Trophoblast cell (in vitro differentiated cells and primary cell): ENCODE measurements at regions not wholly inside any gene's neighbourhood (a gene's known extent, or its start where the extent isn't known, plus 50 kb on each side); places are given as distances from the start of the nearest gene placed in this dataset.

ENCODE experiments used
- DNase-seq, 2 donors: peaks; one replicate each; pipeline ENCODE4 v3.0.0-alpha.2; 2016
- H2AFZ ChIP-seq: 2 replicates; pipeline ENCODE4 v1.6.1; 2013; ENCODE audit warnings: low read length, moderate library complexity, mild to moderate bottlenecking; ENCODE audit not compliant: insufficient read depth, poor library complexity
- H2AK5ac ChIP-seq: 2 replicates; pipeline ENCODE4 v1.6.1; 2013; ENCODE audit warnings: mild to moderate bottlenecking, low read length
- H2BK120ac ChIP-seq: 2 replicates; pipeline ENCODE4 v1.6.1; 2013; ENCODE audit warnings: low read length, mild to moderate bottlenecking, moderate library complexity; ENCODE audit not compliant: insufficient read depth, poor library complexity
- H2BK12ac ChIP-seq: 2 replicates; pipeline ENCODE4 v1.6.1; 2013; ENCODE audit warnings: mild to moderate bottlenecking, low read length, moderate library complexity
- H2BK5ac ChIP-seq: 2 replicates; pipeline ENCODE4 v1.6.1; 2013; ENCODE audit warnings: low read length, low read depth, moderate library complexity, mild to moderate bottlenecking; ENCODE audit not compliant: poor library complexity
- H3K14ac ChIP-seq: 2 replicates; pipeline ENCODE4 v1.6.1; 2013; ENCODE audit warnings: mild to moderate bottlenecking, low read length
- H3K18ac ChIP-seq: 2 replicates; pipeline ENCODE4 v1.6.1; 2013; ENCODE audit warnings: mild to moderate bottlenecking, low read length
- H3K23ac ChIP-seq: 2 replicates; pipeline ENCODE4 v1.6.1; 2013; ENCODE audit warnings: low read length
- H3K27ac ChIP-seq: 2 replicates; pipeline ENCODE4 v1.5.1; 2013; ENCODE audit warnings: low read depth, mild to moderate bottlenecking, inconsistent platforms, low read length, moderate library complexity
- H3K27me3 ChIP-seq: 2 replicates; pipeline ENCODE4 v1.6.1; 2013; ENCODE audit warnings: inconsistent platforms, mild to moderate bottlenecking, low read length, moderate library complexity; ENCODE audit not compliant: insufficient read depth
- H3K36me3 ChIP-seq, 2 experiments: 1 replicate in 1 of 2; 2 replicates in 1 of 2; pipeline ENCODE4 v1.6.1; 2013; ENCODE audit warnings: low read length in 2 of 2, mild to moderate bottlenecking in 2 of 2, moderate library complexity in 1 of 2; ENCODE audit not compliant: insufficient read depth in 2 of 2, control insufficient read depth in 1 of 2
- H3K4ac ChIP-seq: 2 replicates; pipeline ENCODE4 v1.6.1; 2013; ENCODE audit warnings: low read depth, mild to moderate bottlenecking, low read length, moderate library complexity
- H3K4me1 ChIP-seq, 2 experiments: 1 replicate in 1 of 2; 2 replicates in 1 of 2; pipeline ENCODE4 v1.6.1; 2013; ENCODE audit warnings: low read length in 2 of 2, mild to moderate bottlenecking in 2 of 2, moderate library complexity in 1 of 2; ENCODE audit not compliant: insufficient read depth in 2 of 2, control insufficient read depth in 1 of 2
- H3K4me2 ChIP-seq: 2 replicates; pipeline ENCODE4 v1.6.1; 2013; ENCODE audit warnings: inconsistent platforms, mild to moderate bottlenecking, low read length, moderate library complexity
- H3K4me3 ChIP-seq: 2 replicates; pipeline ENCODE4 v1.5.1; 2013; ENCODE audit warnings: mild to moderate bottlenecking, low read depth, low read length, inconsistent platforms
- H3K79me1 ChIP-seq: one replicate; pipeline ENCODE4 v1.6.1; 2013; ENCODE audit warnings: low read length
- H3K79me2 ChIP-seq: 2 replicates; pipeline ENCODE4 v1.6.1; 2013; ENCODE audit warnings: low read length, mild to moderate bottlenecking; ENCODE audit not compliant: control insufficient read depth, insufficient read depth, poor library complexity
- H3K9ac ChIP-seq: 2 replicates; pipeline ENCODE4 v1.6.1; 2013; ENCODE audit warnings: mild to moderate bottlenecking, low read length
- H3K9me3 ChIP-seq: 2 replicates; pipeline ENCODE4 v1.6.1; 2013; ENCODE audit warnings: low read depth, mild to moderate bottlenecking, control low read depth, inconsistent platforms, low read length; ENCODE audit not compliant: insufficient read depth
- H4K12ac ChIP-seq: 2 replicates; pipeline ENCODE4 v1.6.1; 2013; ENCODE audit warnings: low read depth, mild to moderate bottlenecking, low read length, moderate library complexity
- H4K8ac ChIP-seq: 2 replicates; pipeline ENCODE4 v1.6.1; 2013; ENCODE audit warnings: low read depth, mild to moderate bottlenecking, low read length, moderate library complexity
- H4K91ac ChIP-seq: one replicate; pipeline ENCODE4 v1.6.1; 2013; ENCODE audit warnings: low read depth, mild to moderate bottlenecking, low read length, moderate library complexity
- WGBS: extraction: QIAGEN DNeasy Blood & Tissue Kit; methylation state at CpG from one replicate; pipeline ENCODE4 v1.1.7; 2013; ENCODE audit warnings: missing lambda C conversion rate; ENCODE audit not compliant: insufficient read length, insufficient coverage; ENCODE audit errors: extremely low coverage; 5-methylcytosine and 5-hydroxymethylcytosine counted together

- H3K9me3 ChIP-seq: no peaks in the 10 kb centered on the region
- no peak overlapping the region for H4K12ac ChIP-seq
- no peaks in the 10 kb centered on the region for H3K27me3 ChIP-seq
- H3K4me2 ChIP-seq: no peak overlapping the region
- no peak overlapping the region for H3K9ac ChIP-seq
- H3K27ac ChIP-seq: no peak overlapping the region
- H3K18ac ChIP-seq: no peak overlapping the region
- no peak overlapping the region for H3K4ac ChIP-seq
- no peak overlapping the region for H4K91ac ChIP-seq
- H3K79me1 ChIP-seq: no peaks in the 10 kb centered on the region
- no peak overlapping the region for H3K23ac ChIP-seq
- no peak overlapping the region for H3K4me3 ChIP-seq
- peaks cover 0 to 2% of the 10 kb centered on the region in 2 experiments for H3K4me1 ChIP-seq
- H2AFZ ChIP-seq: no peak overlapping the region
- H4K8ac ChIP-seq: no peak overlapping the region
- DNase-seq: peak; percentile 49 to 53
- no peaks in the 10 kb centered on the region for H3K79me2 ChIP-seq
- no peak overlapping the region for H2BK5ac ChIP-seq
- no peak overlapping the region for H2BK120ac ChIP-seq
- no peak overlapping the region for H2BK12ac ChIP-seq
- no peak overlapping the region for H2AK5ac ChIP-seq
- no peak overlapping the region for H3K14ac ChIP-seq
- H3K36me3 ChIP-seq: peaks cover 7 to 17% of the 10 kb centered on the region in 2 experiments
- WGBS: no CpG with 5 or more reads among the region's 10 CpGs
Observed at GRCh38 chr19:34305221-34306083, 51.1 kb downstream of the GARRE1 start.

- no peaks in the 10 kb centered on the region for H3K79me1 ChIP-seq
- H3K27me3 ChIP-seq: no peaks in the 10 kb centered on the region
- no peaks in the 10 kb centered on the region for H3K9me3 ChIP-seq
- H2AFZ ChIP-seq: peak overlapping the region; percentile 35
- peaks cover 2 to 13% of the 10 kb centered on the region in 2 experiments for H3K36me3 ChIP-seq
- no peak overlapping the region for H2AK5ac ChIP-seq
- H3K14ac ChIP-seq: no peak overlapping the region
- no peak overlapping the region for H3K23ac ChIP-seq
- H2BK5ac ChIP-seq: no peak overlapping the region
- no peak overlapping the region for H4K8ac ChIP-seq
- no peak overlapping the region for H2BK12ac ChIP-seq
- no peak for DNase-seq
- WGBS: no CpG with 5 or more reads among the region's 2 CpGs
- H3K4me1 ChIP-seq: peaks cover 0 to 2% of the 10 kb centered on the region in 2 experiments
- H4K12ac ChIP-seq: no peak overlapping the region
- H3K4ac ChIP-seq: no peak overlapping the region
- no peak overlapping the region for H2BK120ac ChIP-seq
- no peak overlapping the region for H3K27ac ChIP-seq
- no peak overlapping the region for H3K18ac ChIP-seq
- H3K4me2 ChIP-seq: no peak overlapping the region
- H3K4me3 ChIP-seq: no peak overlapping the region
- no peak overlapping the region for H3K9ac ChIP-seq
- no peaks in the 10 kb centered on the region for H3K79me2 ChIP-seq
- H4K91ac ChIP-seq: no peak overlapping the region
Observed at GRCh38 chr19:34306213-34306661, 51.9 kb downstream of the GARRE1 start.

GRCh38 chr19:34306824-34307223 lies 52.5 kb downstream of the GARRE1 start:
- no peak overlapping the region for H3K23ac ChIP-seq
- H2AFZ ChIP-seq: no peak overlapping the region
- no peak overlapping the region for H3K4me3 ChIP-seq
- H4K12ac ChIP-seq: no peak overlapping the region
- H3K27ac ChIP-seq: no peak overlapping the region
- H2BK12ac ChIP-seq: no peak overlapping the region
- no peak overlapping the region for H2AK5ac ChIP-seq
- no peak overlapping the region for H4K91ac ChIP-seq
- no peak overlapping the region for H2BK5ac ChIP-seq
- DNase-seq: no peak
- H3K9me3 ChIP-seq: no peaks in the 10 kb centered on the region
- no peak overlapping the region for H3K9ac ChIP-seq
- no peak overlapping the region for H3K4ac ChIP-seq
- no peak overlapping the region for H4K8ac ChIP-seq
- H3K79me2 ChIP-seq: no peaks in the 10 kb centered on the region
- WGBS: no CpG with 5 or more reads among the region's 6 CpGs
- H2BK120ac ChIP-seq: no peak overlapping the region
- peaks cover 2 to 12% of the 10 kb centered on the region in 2 experiments for H3K36me3 ChIP-seq
- H3K79me1 ChIP-seq: no peaks in the 10 kb centered on the region
- no peaks in the 10 kb centered on the region for H3K27me3 ChIP-seq
- H3K14ac ChIP-seq: no peak overlapping the region
- H3K4me1 ChIP-seq: peaks cover 0 to 2% of the 10 kb centered on the region in 2 experiments
- H3K18ac ChIP-seq: no peak overlapping the region
- no peak overlapping the region for H3K4me2 ChIP-seq

- Histone ChIP-seq H3K4me3 (no peak overlapping the region), H4K8ac (no peak overlapping the region), H3K4me1 (peaks cover 0 to 5% of the 10 kb centered on the region in 2 experiments), H3K9ac (no peak overlapping the region), H3K9me3 (no peaks in the 10 kb centered on the region), H3K79me1 (no peaks in the 10 kb centered on the region), H3K18ac (no peak overlapping the region), H3K14ac (no peak overlapping the region), H3K36me3 (peaks cover 4 to 14% of the 10 kb centered on the region in 2 experiments), H3K4ac (no peak overlapping the region), H2AFZ (no peak overlapping the region), H4K91ac (no peak overlapping the region), H2BK12ac (no peak overlapping the region), H3K27me3 (no peaks in the 10 kb centered on the region), H3K79me2 (no peaks in the 10 kb centered on the region), H2BK120ac (no peak overlapping the region), H4K12ac (no peak overlapping the region), H3K23ac (no peak overlapping the region), H2AK5ac (no peak overlapping the region), H3K4me2 (no peak overlapping the region), H2BK5ac (no peak overlapping the region), H3K27ac (no peak overlapping the region)
- DNase-seq: no peak
- no CpG with 5 or more reads among the region's 8 CpGs for WGBS
Observed at GRCh38 chr19:34308381-34309367, 54.3 kb downstream of the GARRE1 start.
